GM15510 (cell line): ENCODE measurements at regions not wholly inside any gene's neighbourhood (a gene's known extent, or its start where the extent isn't known, plus 50 kb on each side); places are given as distances from the start of the nearest gene placed in this dataset.

Experiments used
- POLR2A ChIP-seq: IDR thresholded peaks from 3 replicates; pipeline ENCODE4 v1.6.1; 2011; ENCODE audit warnings: borderline replicate concordance; ENCODE audit not compliant: insufficient read length; ENCODE audit errors: extremely low read depth

- TF ChIP-seq POLR2A, result no peak
These were observed 893.8 kb downstream of the KCNJ2 start for GRCh38 chr17:71063127-71063526.

GRCh38 chr17:71063559-71063958 is 894.2 kb downstream of the KCNJ2 start:
- no peak for TF ChIP-seq POLR2A

- TF ChIP-seq POLR2A, result no peak
These were observed 898.5 kb downstream of the KCNJ2 start for GRCh38 chr17:71067669-71068407.

- no peak for TF ChIP-seq POLR2A
These were observed 899.0 kb downstream of the KCNJ2 start for GRCh38 chr17:71068408-71068750.

GRCh38 chr17:71071041-71071440 is 901.7 kb downstream of the KCNJ2 start:
- no peak for TF ChIP-seq POLR2A

GRCh38 chr17:71071837-71072236 is 902.5 kb downstream of the KCNJ2 start:
- TF ChIP-seq POLR2A, result no peak

- TF ChIP-seq POLR2A, result no peak
These were observed 911.6 kb downstream of the KCNJ2 start for GRCh38 chr17:71080937-71081336.

GRCh38 chr17:71081666-71082065 is 912.3 kb downstream of the KCNJ2 start:
- TF ChIP-seq POLR2A, result no peak

GRCh38 chr17:71084219-71084618 is 914.9 kb downstream of the KCNJ2 start:
- no peak for TF ChIP-seq POLR2A

- TF ChIP-seq POLR2A, result no peak
These were observed 915.5 kb downstream of the KCNJ2 start for GRCh38 chr17:71084838-71085237.

- no peak for TF ChIP-seq POLR2A
These were observed 916.1 kb downstream of the KCNJ2 start for GRCh38 chr17:71085238-71086033.

- no peak for TF ChIP-seq POLR2A
These were observed 920.1 kb downstream of the KCNJ2 start for GRCh38 chr17:71089431-71089830.

GRCh38 chr17:71098071-71098470 is 928.7 kb downstream of the KCNJ2 start:
- no peak for TF ChIP-seq POLR2A

- no peak for TF ChIP-seq POLR2A
These were observed 929.8 kb downstream of the KCNJ2 start for GRCh38 chr17:71099003-71099714.

- TF ChIP-seq POLR2A, result no peak
These were observed 933.4 kb downstream of the KCNJ2 start for GRCh38 chr17:71102777-71103176.
